H1 (cell line): ENCODE measurements at regions not wholly inside any gene's neighbourhood (a gene's known extent, or its start where the extent isn't known, plus 50 kb on each side); places are given as distances from the start of the nearest gene placed in this dataset.

Source experiments
- CBX5 ChIP-seq: fragments of 300-800, 300-1000 bp; sonication (generic); IDR thresholded peaks from 2 replicates; pipeline ENCODE4 v1.7.1; 2016; ENCODE audit warnings: antibody characterized with exemption, low read length, low read depth
- CBX8 ChIP-seq: fragments of 300-800, 300-1000 bp; sonication (generic); IDR thresholded peaks from 2 replicates; pipeline ENCODE4 v1.7.1; 2016; ENCODE audit warnings: low read depth, low read length, borderline replicate concordance
- EP300 ChIP-seq, 2 experiments: IDR thresholded peaks; 1 replicate in 1 of 2; 2 replicates in 1 of 2; pipeline ENCODE4 v1.6.1; 2011 to 2012; ENCODE audit warnings: low read depth in 2 of 2, low read length in 2 of 2, mild to moderate bottlenecking in 2 of 2, borderline replicate concordance in 1 of 2, inconsistent platforms in 1 of 2, moderate library complexity in 1 of 2
- FOSL1 ChIP-seq: IDR thresholded peaks from 2 replicates; pipeline ENCODE4 v1.6.1; 2011; ENCODE audit warnings: mild to moderate bottlenecking, low read depth, low read length, moderate library complexity; ENCODE audit not compliant: insufficient read depth
- JUND ChIP-seq: IDR thresholded peaks from 2 replicates; pipeline ENCODE4 v1.6.1; 2011; ENCODE audit warnings: mild to moderate bottlenecking, improper control_type of control experiment, low read length
- KDM1A ChIP-seq: fragments of 200-600, 300-600 bp; sonication (generic); IDR thresholded peaks from 2 replicates; pipeline ENCODE4 v1.7.1; 2016; ENCODE audit warnings: mild to moderate bottlenecking, low read length, borderline replicate concordance
- TF ChIP-seq, protein P1 (sequence below), 3 experiments: IDR thresholded peaks; 1 replicate in 2 of 3; 2 replicates in 1 of 3; pipeline versions ENCODE4 v1.5.1 to v1.6.1; 2011; ENCODE audit warnings: low read length in 3 of 3, mild to moderate bottlenecking in 3 of 3, inconsistent platforms in 2 of 3, low read depth in 1 of 3, moderate library complexity in 1 of 3; ENCODE audit not compliant: insufficient read depth in 1 of 3; ENCODE audit errors: control extremely low read depth in 1 of 3
- TF ChIP-seq, protein P2 (sequence below): IDR thresholded peaks from 2 replicates; pipeline ENCODE4 v1.6.1; 2012; ENCODE audit warnings: inconsistent platforms

DNA sequence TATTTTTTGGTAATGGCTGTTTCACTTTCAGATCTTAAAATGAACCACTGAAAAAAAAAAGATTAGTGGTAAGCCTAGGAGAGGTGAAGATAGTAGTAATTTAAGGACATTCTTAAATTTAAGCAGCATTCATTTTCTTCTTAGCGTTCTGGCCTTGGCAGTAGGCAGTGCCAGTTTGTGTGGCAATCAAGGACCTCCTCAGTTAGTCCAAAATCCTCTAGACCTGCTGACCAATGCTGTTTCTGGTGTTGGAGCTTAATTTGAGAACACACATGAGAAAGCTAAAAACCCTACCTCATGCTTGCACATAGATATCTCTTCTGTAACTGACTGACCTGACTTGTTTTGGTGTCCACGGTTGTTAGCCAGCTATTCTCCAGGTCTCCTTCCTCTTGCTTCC, 219.8 kb upstream of the RGS6 start:
- TF ChIP-seq, protein P1, sequence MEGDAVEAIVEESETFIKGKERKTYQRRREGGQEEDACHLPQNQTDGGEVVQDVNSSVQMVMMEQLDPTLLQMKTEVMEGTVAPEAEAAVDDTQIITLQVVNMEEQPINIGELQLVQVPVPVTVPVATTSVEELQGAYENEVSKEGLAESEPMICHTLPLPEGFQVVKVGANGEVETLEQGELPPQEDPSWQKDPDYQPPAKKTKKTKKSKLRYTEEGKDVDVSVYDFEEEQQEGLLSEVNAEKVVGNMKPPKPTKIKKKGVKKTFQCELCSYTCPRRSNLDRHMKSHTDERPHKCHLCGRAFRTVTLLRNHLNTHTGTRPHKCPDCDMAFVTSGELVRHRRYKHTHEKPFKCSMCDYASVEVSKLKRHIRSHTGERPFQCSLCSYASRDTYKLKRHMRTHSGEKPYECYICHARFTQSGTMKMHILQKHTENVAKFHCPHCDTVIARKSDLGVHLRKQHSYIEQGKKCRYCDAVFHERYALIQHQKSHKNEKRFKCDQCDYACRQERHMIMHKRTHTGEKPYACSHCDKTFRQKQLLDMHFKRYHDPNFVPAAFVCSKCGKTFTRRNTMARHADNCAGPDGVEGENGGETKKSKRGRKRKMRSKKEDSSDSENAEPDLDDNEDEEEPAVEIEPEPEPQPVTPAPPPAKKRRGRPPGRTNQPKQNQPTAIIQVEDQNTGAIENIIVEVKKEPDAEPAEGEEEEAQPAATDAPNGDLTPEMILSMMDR (IDR thresholded peaks at IDR 0.05; ENCODE audit: control extremely low read depth in 1 of 3, insufficient read depth in 1 of 3, low read depth in 1 of 3, low read length in 3 of 3), result no peak
- TF ChIP-seq EP300 (IDR thresholded peaks at IDR 0.05; ENCODE audit: borderline replicate concordance in 1 of 2, low read depth in 2 of 2, low read length in 2 of 2) (no peak), FOSL1 (no peak), KDM1A (no peak), CBX5 (no peak), CBX8 (no peak), JUND (no peak)
- TF ChIP-seq, protein P2, sequence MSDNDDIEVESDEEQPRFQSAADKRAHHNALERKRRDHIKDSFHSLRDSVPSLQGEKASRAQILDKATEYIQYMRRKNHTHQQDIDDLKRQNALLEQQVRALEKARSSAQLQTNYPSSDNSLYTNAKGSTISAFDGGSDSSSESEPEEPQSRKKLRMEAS, result no peak
